ENCODE measurements at regions not wholly inside any gene's neighbourhood (a gene's known extent, or its start where the extent isn't known, plus 50 kb on each side); places are given as distances from the start of the nearest gene placed in this dataset.
A peak's percentile ranks its signal among the peaks of the same experiment; 100 is the strongest.

DNA sequence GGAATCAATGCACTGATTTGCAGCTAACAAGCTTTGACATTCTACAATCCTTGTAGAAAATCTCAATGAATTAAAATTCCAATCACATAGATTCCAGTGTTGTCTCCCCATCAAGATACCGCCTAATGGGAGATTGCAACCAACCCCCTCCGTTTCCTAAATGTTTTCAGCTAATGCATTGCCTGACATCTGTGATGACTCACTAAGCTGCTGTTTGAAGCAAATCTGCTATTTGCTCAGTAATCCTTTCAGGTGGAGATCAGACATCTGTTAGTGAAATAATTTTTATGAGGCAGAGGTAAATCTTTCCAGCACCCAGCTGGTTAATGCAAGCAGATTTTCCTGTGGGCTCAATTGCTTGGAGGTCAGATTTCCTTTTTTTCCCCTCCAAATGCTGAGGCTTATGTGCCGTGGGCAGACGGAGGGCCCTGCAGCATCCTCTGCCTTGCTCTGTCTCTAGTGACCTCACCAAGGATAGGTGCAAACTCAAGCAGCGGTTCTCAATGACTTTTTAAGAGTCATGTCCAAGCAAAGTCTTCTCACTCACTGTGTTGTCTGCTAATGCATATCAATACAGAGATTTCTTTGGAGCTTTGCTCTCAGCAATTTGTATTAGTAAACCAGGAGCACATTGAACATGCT is 91.1 kb upstream of the RAB3GAP2 start:
- POLR2A ChIA-PET, result no interaction called here
- no peaks in the 10 kb centered on the region for H3K27me3 ChIP-seq (ENCODE audit: insufficient read depth)
- peak; percentile 59 for DNase-seq
- TF ChIP-seq, protein P1, sequence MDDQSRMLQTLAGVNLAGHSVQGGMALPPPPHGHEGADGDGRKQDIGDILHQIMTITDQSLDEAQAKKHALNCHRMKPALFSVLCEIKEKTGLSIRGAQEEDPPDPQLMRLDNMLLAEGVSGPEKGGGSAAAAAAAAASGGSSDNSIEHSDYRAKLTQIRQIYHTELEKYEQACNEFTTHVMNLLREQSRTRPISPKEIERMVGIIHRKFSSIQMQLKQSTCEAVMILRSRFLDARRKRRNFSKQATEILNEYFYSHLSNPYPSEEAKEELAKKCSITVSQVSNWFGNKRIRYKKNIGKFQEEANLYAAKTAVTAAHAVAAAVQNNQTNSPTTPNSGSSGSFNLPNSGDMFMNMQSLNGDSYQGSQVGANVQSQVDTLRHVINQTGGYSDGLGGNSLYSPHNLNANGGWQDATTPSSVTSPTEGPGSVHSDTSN (IDR thresholded peaks at IDR 0.05), result peak; percentile 86
- TF ChIP-seq, protein P2, sequence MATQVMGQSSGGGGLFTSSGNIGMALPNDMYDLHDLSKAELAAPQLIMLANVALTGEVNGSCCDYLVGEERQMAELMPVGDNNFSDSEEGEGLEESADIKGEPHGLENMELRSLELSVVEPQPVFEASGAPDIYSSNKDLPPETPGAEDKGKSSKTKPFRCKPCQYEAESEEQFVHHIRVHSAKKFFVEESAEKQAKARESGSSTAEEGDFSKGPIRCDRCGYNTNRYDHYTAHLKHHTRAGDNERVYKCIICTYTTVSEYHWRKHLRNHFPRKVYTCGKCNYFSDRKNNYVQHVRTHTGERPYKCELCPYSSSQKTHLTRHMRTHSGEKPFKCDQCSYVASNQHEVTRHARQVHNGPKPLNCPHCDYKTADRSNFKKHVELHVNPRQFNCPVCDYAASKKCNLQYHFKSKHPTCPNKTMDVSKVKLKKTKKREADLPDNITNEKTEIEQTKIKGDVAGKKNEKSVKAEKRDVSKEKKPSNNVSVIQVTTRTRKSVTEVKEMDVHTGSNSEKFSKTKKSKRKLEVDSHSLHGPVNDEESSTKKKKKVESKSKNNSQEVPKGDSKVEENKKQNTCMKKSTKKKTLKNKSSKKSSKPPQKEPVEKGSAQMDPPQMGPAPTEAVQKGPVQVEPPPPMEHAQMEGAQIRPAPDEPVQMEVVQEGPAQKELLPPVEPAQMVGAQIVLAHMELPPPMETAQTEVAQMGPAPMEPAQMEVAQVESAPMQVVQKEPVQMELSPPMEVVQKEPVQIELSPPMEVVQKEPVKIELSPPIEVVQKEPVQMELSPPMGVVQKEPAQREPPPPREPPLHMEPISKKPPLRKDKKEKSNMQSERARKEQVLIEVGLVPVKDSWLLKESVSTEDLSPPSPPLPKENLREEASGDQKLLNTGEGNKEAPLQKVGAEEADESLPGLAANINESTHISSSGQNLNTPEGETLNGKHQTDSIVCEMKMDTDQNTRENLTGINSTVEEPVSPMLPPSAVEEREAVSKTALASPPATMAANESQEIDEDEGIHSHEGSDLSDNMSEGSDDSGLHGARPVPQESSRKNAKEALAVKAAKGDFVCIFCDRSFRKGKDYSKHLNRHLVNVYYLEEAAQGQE (IDR thresholded peaks at IDR 0.05; ENCODE audit: low read depth, low read length), result 0 out of 2 replicates have a peak, but pooled peaks have one; percentile 28
- TF ChIP-seq MXI1 (IDR thresholded peaks at IDR 0.05; ENCODE audit: low read depth, low read length), result no peak
- no peak; the same call in 1 of the 2 replicates for TF ChIP-seq RFX5 (IDR thresholded peaks at IDR 0.05; ENCODE audit: low read length)
- peak; percentile 88 for TF ChIP-seq JUND (IDR thresholded peaks at IDR 0.05)
- peak; percentile 47 for TF ChIP-seq NFIC (IDR thresholded peaks at IDR 0.05; ENCODE audit: borderline replicate concordance)
- TF ChIP-seq, protein P3, sequence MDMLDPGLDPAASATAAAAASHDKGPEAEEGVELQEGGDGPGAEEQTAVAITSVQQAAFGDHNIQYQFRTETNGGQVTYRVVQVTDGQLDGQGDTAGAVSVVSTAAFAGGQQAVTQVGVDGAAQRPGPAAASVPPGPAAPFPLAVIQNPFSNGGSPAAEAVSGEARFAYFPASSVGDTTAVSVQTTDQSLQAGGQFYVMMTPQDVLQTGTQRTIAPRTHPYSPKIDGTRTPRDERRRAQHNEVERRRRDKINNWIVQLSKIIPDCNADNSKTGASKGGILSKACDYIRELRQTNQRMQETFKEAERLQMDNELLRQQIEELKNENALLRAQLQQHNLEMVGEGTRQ (IDR thresholded peaks at IDR 0.05; ENCODE audit: borderline replicate concordance, low read depth, low read length), result no peak
- 0 out of 2 replicates have a peak, but pooled peaks have one; percentile 27 for TF ChIP-seq SIN3A (IDR thresholded peaks at IDR 0.05; ENCODE audit: borderline replicate concordance, low read depth, low read length)
- peak; percentile 28; the same call in 1 of the 2 replicates for TF ChIP-seq MEF2A (IDR thresholded peaks at IDR 0.05; ENCODE audit: borderline replicate concordance, low read depth)
- TF ChIP-seq, protein P4, sequence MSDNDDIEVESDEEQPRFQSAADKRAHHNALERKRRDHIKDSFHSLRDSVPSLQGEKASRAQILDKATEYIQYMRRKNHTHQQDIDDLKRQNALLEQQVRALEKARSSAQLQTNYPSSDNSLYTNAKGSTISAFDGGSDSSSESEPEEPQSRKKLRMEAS (IDR thresholded peaks at IDR 0.05; ENCODE audit: low read depth), result no peak
- no peak for TF ChIP-seq YY1 (IDR thresholded peaks at IDR 0.05; ENCODE audit: low read depth)
- no peak for TF ChIP-seq NRF1 (IDR thresholded peaks at IDR 0.05; ENCODE audit: low read depth, low read length)
- peak; percentile 93 for TF ChIP-seq TEAD4 (IDR thresholded peaks at IDR 0.05; ENCODE audit: borderline replicate concordance, insufficient read depth)
- TF ChIP-seq CHD2 (IDR thresholded peaks at IDR 0.05; ENCODE audit: low read length, partially characterized antibody), result no peak
- TF ChIP-seq FOSL2 (IDR thresholded peaks at IDR 0.05; ENCODE audit: borderline replicate concordance, low read depth), result peak; percentile 87; the same call in 1 of the 2 replicates
- peak; percentile 90 for TF ChIP-seq RCOR1 (IDR thresholded peaks at IDR 0.05; ENCODE audit: low read length)
- peak; percentile 20; the same call in 1 of the 2 replicates for TF ChIP-seq GABPA (IDR thresholded peaks at IDR 0.05; ENCODE audit: low read depth)
- peak; percentile 51; the same call in 1 of the 2 replicates for TF ChIP-seq RXRA (IDR thresholded peaks at IDR 0.05; ENCODE audit: borderline replicate concordance, low read depth)
- TF ChIP-seq, protein P5, sequence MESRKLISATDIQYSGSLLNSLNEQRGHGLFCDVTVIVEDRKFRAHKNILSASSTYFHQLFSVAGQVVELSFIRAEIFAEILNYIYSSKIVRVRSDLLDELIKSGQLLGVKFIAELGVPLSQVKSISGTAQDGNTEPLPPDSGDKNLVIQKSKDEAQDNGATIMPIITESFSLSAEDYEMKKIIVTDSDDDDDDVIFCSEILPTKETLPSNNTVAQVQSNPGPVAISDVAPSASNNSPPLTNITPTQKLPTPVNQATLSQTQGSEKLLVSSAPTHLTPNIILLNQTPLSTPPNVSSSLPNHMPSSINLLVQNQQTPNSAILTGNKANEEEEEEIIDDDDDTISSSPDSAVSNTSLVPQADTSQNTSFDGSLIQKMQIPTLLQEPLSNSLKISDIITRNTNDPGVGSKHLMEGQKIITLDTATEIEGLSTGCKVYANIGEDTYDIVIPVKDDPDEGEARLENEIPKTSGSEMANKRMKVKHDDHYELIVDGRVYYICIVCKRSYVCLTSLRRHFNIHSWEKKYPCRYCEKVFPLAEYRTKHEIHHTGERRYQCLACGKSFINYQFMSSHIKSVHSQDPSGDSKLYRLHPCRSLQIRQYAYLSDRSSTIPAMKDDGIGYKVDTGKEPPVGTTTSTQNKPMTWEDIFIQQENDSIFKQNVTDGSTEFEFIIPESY (IDR thresholded peaks at IDR 0.05; ENCODE audit: borderline replicate concordance, low read depth), result peak; percentile 59; the same call in 1 of the 2 replicates
- TF ChIP-seq, protein P6, sequence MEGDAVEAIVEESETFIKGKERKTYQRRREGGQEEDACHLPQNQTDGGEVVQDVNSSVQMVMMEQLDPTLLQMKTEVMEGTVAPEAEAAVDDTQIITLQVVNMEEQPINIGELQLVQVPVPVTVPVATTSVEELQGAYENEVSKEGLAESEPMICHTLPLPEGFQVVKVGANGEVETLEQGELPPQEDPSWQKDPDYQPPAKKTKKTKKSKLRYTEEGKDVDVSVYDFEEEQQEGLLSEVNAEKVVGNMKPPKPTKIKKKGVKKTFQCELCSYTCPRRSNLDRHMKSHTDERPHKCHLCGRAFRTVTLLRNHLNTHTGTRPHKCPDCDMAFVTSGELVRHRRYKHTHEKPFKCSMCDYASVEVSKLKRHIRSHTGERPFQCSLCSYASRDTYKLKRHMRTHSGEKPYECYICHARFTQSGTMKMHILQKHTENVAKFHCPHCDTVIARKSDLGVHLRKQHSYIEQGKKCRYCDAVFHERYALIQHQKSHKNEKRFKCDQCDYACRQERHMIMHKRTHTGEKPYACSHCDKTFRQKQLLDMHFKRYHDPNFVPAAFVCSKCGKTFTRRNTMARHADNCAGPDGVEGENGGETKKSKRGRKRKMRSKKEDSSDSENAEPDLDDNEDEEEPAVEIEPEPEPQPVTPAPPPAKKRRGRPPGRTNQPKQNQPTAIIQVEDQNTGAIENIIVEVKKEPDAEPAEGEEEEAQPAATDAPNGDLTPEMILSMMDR (IDR thresholded peaks at IDR 0.05), result no peak
- peak; percentile 60; the same call in 1 of the 2 replicates for TF ChIP-seq POLR2AphosphoS5 (IDR thresholded peaks at IDR 0.05; ENCODE audit: low read depth, low read length)
- TF ChIP-seq SMC3 (IDR thresholded peaks at IDR 0.05; ENCODE audit: low read depth, low read length), result no peak
- peak; percentile 78 to 86 for TF ChIP-seq EP300 (IDR thresholded peaks at IDR 0.05; ENCODE audit: borderline replicate concordance in 1 of 2, low read depth in 1 of 2, low read length in 1 of 2)
- TF ChIP-seq ELF1 (IDR thresholded peaks at IDR 0.05), result no peak

More for the DNA sequence above, 91.1 kb upstream of the RAB3GAP2 start:
- Histone ChIP-seq H3K36me3 (replicated peaks in 1 of 2; ENCODE audit: control insufficient read depth in 1 of 2, insufficient read depth in 2 of 2, low read length in 1 of 2) (no peaks in the 10 kb centered on the region), H3K4me2 (peak overlapping the region; percentile 32; the same call in 1 of the 2 replicates), H3K9me2 (no peaks in the 10 kb centered on the region), H3K9me3 (no peaks in the 10 kb centered on the region), H3K9ac (no peak overlapping the region), H3K79me2 (ENCODE audit: insufficient read depth) (no peaks in the 10 kb centered on the region), H3K27ac (ENCODE audit: low read depth in 2 of 2, low read length in 1 of 2) (peak overlapping the region; percentile 47 to 88; a peak in 3 of 4 replicates), H3F3A (replicated peaks; ENCODE audit: insufficient read depth) (no peaks in the 10 kb centered on the region), H4K20me1 (ENCODE audit: insufficient read depth) (no peaks in the 10 kb centered on the region), H3K4me3 (ENCODE audit: low read depth in 2 of 2, low read length in 1 of 2) (no peak overlapping the region), H3K4me1 (ENCODE audit: control insufficient read depth in 1 of 2, insufficient read depth in 2 of 2, low read depth in 1 of 2, low read length in 1 of 2) (peaks cover 6 to 16% of the 10 kb centered on the region in 2 experiments; a peak in 3 of 4 replicates), H2AFZ (ENCODE audit: low read depth) (no peak overlapping the region)
- 8% methylated on average over 5 of the region's 5 CpGs for WGBS (ENCODE audit: low lambda C conversion rate)
- CTCF ChIA-PET, result interaction anchor here (2.9 kb wide), 1 partner anchor 83 kb away, joined by 9 read pairs; no protein-coding TSS in a partner anchor
